Right ventricle myocardium inferior (tissue), 1 donor: ENCODE measurements at regions not wholly inside any gene's neighbourhood (a gene's known extent, or its start where the extent isn't known, plus 50 kb on each side); places are given as distances from the start of the nearest gene placed in this dataset.
"Not testable (repeated sequence)": the region's sequence is repeated elsewhere in the genome, so short reads cannot be mapped to it uniquely, and the experiment has no call there.

ENCODE experiments used
- ATAC-seq: fragments of 200-7000 bp; cut with Tn5 transposase; one replicate; pipeline ENCODE4 v1.9.1; 2020; ENCODE audit warnings: mild to moderate bottlenecking, moderate library complexity
- DNase-seq: peaks from one replicate; pipeline ENCODE4 v3.0.0; 2021; ENCODE audit errors: missing footprints
- intact Hi-C: fragments of 100-400 bp; cut with DNase I; formaldehyde crosslinking; loops from one replicate; pipeline ENCODE4 v1.11.0; 2022
- donor health status: DM: no; HTN: yes; CAD: no; lungs with severe emphysema.

DNA sequence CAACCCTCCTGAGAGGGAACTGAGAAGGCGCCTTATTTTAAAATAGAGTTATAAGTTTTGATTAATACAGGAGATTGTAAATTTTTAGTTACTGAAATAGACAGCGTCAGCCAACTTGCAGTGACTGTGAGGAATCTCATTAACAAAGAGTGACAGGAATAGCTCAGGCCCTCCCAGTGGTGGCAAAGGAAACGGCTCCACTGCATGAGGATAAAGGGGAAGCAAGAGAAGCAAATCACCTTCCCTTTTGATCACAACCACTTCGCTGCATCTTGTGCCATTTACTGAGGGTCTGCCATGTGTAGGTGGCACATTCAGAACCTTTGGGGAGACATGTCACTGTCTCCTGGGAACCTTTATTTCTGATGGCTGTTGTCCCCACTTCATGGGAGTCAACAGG is 612.4 kb upstream of the RAB6C start:
- intact Hi-C loops = no loop called here
- ATAC-seq = no peak
- DNase-seq = no peak

DNA sequence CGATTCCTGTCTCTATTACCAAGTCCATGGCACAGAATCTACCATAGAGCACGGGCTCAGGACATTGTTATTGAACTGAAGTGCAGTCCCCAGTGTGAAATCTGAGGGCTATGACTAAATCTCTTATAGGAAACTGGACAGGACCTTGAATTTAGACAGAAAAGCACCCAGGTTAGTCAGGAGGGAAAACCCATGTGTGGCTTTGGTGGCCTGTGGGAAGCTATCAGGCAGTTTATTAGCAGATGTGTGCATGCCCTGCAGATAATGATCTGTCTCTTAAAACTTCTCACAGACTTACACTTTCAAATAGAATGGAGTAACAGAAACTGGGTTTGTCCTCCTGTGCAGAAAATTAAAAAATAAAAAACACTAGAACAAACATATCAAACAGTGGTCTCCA is 610.0 kb upstream of the RAB6C start:
- ATAC-seq = no peak
- intact Hi-C loops = no loop called here
- no peak for DNase-seq

DNA sequence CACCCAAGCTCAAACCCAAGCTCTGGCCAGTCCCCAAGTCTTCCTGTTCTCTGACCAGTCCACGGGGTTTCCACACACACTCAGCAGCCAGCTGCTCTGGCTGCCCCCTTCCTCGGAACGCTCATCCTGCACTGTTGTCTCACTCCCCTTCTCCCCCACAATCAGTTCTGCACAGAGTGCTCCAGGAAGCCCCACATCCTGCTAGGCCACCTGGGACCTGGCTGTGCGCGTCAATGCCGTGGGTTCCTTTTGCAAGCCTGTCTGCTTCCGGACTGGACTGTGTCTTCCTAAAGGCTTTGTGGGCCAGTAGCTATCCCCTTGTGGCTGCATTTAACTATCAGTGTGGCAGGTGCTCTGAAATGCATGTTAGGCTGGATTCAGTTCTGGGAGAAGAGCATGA is 605.0 kb upstream of the RAB6C start:
- no peak for DNase-seq
- ATAC-seq = no peak
- intact Hi-C loops = no loop called here

DNA sequence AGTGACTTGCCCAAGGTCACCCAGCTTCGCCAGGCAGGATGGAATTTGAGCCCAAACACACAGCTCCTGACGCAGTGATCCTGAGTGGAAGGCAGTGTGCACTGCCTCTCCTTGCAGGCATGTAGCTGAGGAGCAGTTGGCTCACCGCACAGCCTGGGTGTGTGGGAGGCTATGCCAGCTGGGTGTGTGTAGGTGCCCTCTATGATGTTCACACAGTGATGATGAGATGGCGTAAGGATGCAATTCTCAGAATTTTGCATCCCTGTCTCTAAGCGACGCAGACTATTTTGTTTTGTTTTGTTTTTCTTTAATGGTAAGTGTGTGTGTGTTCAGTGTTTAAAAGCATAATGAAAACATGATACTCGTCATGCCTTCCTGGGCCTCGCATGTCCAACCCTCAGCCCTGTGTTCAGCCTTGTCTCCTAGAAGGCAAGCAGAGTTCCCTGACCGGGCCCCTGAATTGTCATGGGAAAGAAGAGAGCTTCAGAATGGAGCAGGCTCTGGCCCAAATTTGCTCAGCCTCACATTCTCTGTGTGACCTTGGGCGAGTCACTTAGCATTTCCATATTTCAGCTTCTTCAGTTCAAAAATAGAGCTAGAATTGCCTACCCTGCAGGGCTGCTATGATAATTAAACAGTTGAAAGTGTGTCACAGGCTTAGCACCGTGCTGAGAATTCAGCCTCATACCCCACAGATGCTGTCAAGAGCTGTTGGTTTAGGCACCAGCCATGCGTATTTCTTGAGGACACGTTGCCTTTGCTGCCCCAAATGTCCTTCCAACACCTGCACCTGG is 603.6 kb upstream of the RAB6C start:
- intact Hi-C loops = no loop called here
- no peak for DNase-seq
- ATAC-seq = no peak

DNA sequence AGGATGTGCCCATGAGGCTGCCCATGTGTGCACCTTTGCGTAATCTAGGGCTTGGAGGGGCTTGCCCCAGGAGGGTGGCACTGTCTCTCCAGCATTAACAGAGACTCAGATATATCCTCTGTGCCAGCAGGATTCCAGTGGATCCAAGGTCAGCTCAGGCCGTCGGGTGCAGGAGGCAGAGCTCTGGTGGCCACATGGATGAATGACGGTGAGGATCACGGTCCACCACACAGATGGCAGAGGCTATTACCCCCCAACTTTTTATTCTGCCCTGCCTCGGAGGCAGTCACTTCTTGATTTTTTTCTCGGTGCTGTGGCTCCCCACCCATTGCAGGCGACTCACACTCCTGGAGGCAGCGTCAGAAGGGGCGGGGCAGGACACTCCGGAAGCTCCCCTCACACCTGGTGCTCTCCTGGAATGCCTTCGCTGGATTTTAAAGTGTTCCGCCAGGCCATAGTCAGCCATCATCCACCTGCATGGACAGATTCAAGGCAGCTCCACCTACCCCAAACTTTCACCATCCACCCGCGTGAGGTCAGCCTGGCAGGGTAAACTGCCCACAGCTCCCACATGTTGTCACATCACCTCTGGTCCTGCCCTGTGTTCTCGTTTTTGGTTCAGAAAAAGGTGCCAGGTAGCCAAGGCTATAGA is 602.9 kb upstream of the RAB6C start:
- no peak for DNase-seq
- ATAC-seq = no peak
- intact Hi-C loops = no loop called here

DNA sequence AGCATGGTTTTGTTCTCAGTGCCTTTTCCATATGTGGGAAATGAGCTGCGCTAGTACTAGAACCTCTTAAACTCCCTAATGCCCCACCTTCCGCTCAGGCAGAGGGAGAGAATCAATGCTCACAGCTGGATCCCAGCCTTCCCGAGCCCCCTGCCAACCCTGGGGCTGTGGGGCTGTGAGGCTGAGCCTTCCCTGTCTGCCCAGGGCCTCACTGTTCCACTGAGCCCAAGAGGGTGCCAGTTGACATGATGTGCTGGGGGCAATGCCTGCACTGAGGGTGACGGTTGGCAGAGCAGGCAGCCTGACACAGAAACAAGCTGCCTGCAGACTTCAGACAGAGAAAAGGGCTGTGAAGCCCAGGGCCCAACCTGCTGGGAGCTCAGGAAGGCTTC is 602.4 kb upstream of the RAB6C start:
- DNase-seq (no peak), ATAC-seq (no peak)
- intact Hi-C loops = no loop called here

DNA sequence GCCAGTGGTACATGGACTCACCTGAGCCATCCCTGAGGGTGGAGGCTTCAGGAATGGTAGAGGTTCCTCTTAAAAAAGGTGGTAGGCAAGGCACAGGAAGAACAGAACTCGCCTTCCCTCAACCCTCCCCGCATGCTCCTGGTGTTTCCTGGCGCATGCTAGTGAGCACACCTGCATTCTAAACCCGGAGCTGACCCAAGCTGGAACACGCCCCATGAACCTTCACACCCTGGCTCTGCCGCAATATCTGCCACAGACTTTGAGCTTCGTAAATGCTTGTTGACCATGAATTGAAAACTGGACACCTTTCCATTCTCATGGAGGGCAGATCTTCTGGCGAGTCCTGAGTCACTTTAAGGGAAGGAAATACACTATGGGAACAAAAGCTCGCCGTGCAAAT is 601.3 kb upstream of the RAB6C start:
- DNase-seq (no peak), ATAC-seq (no peak)
- intact Hi-C loops = no loop called here

DNA sequence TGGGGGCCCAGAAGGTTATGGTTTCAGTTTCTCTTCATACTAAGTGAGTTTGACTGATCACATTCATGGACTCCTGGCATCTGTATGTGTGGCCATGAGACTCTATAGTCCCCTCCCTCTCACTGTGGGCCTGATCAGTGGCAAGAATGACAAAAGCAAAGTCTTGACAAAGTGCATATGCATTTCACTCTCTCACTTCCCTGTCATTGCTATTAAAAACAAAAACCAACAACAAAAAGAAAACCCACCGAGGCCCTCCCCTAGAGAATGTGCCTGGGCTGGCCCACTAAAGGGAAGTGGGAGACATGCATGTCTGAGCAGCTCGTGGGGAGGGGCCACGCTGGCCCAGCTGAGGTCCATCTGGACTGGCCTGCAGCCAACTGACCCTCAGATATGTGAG is 600.1 kb upstream of the RAB6C start:
- ATAC-seq (no peak), DNase-seq (no peak)
- intact Hi-C loops = no loop called here

DNA sequence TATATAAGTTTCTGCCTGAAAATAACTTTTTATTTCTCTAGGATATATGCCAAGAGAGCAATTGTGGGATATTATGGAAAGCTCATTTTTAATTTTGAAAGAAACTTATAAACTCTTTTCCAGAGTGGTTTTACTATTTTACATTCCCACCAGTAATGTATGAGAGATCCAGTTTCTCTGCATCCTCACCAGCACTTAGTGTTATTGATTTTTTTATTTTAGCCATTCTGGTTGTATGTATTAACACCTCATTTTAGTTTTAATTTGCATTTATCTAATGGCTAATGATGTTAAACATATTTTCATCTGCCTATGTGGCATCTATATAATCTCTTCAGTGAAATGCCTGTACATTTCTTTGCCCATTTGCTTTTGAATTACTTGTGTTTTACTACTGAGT is 597.7 kb upstream of the RAB6C start:
- no peak for ATAC-seq
- intact Hi-C loops = no loop called here
- no peak for DNase-seq

DNA sequence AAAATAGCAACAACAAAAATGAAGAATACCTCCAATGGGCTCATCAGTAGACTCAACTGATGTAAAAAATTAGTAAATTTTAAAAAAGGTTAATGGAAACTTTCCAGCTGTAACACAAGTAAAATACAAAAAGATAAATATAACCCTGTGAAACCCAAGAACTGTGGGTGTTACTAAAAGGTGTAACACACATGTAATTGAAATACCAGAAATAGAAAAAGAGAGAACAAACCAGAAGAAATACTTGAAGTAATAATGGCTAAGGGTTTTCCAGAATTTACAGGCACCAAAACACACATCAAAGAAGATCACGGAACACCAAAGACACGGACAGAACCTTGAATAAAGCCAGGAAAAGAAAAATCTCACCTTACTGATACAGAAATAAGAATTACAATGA is 590.6 kb upstream of the RAB6C start:
- no peak for DNase-seq
- no peak for ATAC-seq
- intact Hi-C loops = no loop called here

DNA sequence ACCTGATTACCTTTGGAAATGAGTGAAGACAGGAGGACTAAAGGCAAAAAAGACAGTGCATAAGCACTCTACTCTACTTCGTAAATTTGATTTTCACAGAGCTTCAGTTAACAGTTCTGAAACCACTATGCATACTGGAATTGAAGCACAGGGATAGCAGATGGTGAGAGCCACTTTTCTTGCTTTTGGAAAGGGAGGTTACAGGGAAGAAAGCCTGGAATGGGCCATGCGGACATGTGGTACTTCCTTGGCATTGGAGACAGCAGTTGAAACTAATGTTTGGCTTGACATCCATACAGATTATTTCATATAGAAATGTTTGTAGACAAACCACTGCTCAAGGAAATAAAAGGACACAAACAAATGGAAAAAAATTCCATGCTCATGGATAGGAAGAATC is 585.6 kb upstream of the RAB6C start:
- DNase-seq (no peak), ATAC-seq (no peak)
- intact Hi-C loops = no loop called here

DNA sequence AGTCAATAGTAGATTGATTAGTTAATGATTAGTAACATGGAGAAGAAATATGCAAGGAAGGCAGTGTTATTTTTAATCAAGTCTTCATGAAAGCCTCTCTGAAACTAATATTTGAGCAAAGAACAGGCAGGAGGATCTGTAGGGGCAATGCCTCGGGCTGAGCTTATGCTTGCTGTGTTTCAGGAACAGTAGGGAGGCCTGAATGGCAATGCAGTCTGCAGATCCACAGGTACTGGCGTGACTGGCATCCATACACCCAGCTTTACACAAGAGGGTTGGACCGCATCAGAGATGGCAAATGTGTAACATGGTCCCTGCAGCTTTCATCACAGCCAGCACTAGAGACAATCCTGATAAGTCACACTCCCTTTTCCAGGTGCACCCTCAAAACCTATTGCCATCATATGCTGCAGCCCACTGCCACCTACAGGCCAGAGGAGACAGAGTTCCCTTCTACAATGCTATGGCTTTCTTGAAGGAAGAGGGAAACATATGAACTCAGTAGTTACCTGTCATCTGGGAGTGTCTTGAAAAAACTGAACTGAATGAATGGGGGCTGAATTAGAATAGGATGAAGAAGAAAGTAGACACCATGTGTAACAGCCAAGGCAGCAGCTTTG is 582.4 kb upstream of the RAB6C start:
- peak; percentile 42 for DNase-seq
- intact Hi-C loops = loop anchor here (5.0 kb wide), 1 partner anchor 1335 kb away; no protein-coding TSS in a partner anchor
- no peak for ATAC-seq

DNA sequence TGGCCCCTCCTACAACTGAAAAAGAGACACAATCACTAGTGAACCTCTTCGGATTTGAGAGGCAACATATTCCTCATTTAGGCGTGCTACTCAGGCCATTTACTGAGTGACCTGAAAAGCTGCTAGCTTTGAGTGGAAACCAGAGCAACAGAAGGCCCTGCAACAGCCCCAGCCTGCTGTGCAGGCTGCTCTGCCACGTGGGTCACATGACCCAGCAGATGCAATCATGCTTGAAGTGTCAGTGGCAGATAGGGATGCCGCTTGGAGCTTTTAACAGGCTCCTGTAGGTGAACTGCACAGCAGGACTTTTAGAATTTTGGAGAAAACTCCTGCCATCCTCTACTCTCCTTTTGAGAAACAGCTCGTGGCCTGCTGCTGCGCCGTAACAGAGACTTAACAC is 578.6 kb upstream of the RAB6C start:
- ATAC-seq (no peak), DNase-seq (no peak)
- intact Hi-C loops = no loop called here

DNA sequence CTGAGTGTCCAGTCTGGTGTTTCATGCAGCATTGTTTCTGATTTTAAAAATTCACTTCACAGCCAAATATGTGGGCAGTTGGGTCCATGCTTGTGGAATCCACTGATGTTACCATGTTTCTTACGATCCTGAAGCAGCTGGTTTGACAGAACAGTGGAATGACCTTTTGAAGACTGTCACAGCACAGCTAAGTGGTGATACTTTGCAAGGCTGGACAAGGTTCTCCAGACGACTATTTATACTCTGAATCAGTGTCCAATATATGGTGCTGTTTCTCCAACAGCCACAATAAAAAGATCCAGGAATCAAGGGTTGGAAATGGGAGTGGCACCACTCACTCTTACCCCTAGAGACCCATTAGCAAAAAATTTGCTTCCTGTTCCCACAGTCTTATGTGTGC is 577.4 kb upstream of the RAB6C start:
- no peak for DNase-seq
- intact Hi-C loops = no loop called here
- ATAC-seq = peak; percentile 53

DNA sequence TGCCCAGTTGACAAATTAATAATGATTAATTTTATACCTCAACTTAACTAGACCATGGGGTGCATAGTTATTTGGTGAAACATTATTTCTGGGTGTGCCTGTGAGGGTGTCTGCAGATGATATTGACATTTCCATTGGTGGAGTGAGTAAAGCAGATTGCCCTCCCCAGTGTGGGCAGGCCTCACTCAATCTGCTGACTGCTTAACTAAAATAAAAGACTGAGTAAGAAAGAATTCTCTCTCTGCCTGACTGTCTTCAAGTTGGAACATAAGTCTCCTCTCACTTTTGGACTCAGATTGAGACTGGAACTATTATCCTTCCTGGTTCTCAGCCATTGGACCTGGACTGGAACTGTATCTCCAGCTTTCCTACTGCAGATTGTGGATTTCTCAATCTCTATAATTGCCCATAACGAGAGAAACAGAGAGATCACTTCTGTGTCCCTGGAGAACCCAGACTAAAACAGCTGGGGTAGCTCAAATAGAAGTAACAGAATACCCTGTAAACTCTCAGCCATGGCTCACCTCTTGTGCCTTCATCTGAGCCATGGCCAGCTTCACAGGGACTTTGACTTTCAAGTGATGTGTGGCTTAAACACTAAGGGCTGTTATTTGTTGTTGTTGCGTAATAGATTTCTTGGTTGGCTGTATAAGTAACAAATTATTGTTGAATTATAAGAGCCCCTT is 575.3 kb upstream of the RAB6C start:
- intact Hi-C loops = no loop called here
- DNase-seq (no peak), ATAC-seq (peak; percentile 71)

DNA sequence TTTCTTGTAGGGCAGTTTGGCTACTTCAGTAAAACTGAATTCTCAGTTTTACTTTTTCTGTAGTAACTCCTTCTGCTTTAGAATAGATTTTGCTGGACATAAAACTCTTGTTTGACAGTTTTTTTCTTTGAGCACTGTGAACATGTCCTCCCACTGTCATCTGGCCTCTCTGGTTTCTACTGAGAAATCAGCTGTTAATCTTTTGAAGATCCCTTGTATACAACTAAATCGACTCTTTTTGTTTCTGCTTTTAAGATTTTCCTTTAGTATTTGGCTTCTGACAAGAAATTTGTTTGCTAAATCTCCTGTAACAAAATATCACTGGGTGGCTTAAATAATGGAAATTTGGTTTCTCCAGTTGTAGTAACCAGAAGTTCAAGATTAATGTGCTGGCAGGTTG is 570.9 kb upstream of the RAB6C start:
- no peak for ATAC-seq
- intact Hi-C loops = no loop called here

DNA sequence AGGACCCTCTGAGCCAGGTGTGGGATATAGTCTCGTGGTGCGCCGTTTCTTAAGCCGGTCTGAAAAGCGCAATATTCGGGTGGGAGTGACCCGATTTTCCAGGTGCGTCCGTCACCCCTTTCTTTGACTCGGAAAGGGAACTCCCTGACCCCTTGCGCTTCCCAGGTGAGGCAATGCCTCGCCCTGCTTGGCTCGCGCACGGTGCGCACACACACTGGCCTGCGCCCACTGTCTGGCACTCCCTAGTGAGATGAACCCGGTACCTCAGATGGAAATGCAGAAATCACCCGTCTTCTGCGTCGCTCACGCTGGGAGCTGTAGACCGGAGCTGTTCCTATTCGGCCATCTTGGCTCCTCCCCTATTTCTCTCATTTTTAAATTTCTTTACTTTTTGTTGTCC is 562.4 kb upstream of the RAB6C start:
- ATAC-seq, intact Hi-C loops, DNase-seq: not testable (repeated sequence)

More for the DNA sequence above, 570.9 kb upstream of the RAB6C start:
- no peak for DNase-seq

DNA sequence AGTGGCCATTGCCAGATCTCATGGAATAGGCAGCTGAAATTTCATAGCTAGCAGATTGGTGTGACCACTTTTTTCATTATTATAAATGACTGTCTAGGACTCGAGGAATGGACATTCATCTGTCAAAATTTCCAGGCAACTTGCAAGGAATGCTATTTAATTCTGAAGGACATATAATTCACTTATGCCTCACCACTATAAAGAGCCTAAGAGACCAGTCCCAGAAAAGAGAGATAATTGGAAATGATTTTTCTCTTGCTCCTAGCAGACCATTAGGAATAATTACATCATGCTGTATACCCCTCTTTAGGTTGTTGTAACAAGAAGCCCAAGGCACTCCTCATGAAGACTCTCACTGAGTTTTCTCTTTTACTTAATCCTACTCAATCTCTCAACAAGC is 557.4 kb upstream of the RAB6C start:
- intact Hi-C loops = no loop called here
- ATAC-seq = no peak
- DNase-seq = no peak

DNA sequence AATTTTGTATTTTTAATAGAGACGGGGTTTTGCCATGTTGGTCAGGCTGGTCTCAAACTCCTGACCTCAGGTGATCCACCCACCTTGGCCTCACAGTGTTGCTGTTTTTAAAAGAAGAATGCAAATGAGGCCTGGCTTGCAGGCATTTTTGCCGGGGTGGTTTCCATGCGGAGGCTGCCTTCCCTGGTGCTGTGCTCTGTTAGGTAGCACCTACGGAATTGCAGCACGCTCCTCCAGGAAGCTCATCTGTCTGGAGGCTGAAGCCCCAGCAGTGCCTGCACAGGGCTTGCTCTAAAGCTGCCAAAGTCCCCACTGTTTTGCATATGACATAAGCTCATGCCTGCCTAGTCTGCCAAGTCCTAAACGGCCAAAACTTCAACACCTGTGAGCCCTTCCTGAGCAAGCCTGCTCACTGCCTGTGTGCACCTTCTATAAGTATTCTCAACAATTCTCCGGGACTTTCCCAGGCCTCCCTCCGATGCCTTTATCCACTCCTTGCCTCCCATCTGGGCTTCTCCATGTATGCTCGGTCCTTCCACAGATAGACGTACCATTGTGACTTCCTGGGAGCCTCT is 551.3 kb upstream of the RAB6C start:
- ATAC-seq = no peak
- DNase-seq = no peak
- intact Hi-C loops = no loop called here
